Omental fat pad (tissue), 3 donors: ENCODE measurements at regions not wholly inside any gene's neighbourhood (a gene's known extent, or its start where the extent isn't known, plus 50 kb on each side); places are given as distances from the start of the nearest gene placed in this dataset.

Experiments used
- ATAC-seq: fragments of 150-250 bp; one replicate; pipeline ENCODE4 v1.9.1; 2016; ENCODE audit warnings: mild to moderate bottlenecking, moderate library complexity; ENCODE audit not compliant: low FRiP score
- DNase-seq: peaks from one replicate; pipeline ENCODE4 v3.0.0-alpha.2; 2019; ENCODE audit warnings: low spot score
- CTCF ChIP-seq, 3 donors: fragments of 450-650 bp; IDR thresholded peaks; one replicate each; pipeline ENCODE4 v1.5.1; 2016 to 2017; ENCODE audit warnings: antibody characterized with exemption in 3 of 3, mild to moderate bottlenecking in 3 of 3, moderate library complexity in 2 of 3

- ATAC-seq (no peak), DNase-seq (no peak)
- no peak for TF ChIP-seq CTCF (IDR thresholded peaks at IDR 0.05)
These were observed 223.1 kb upstream of the JUN start for GRCh38 chr1:59006932-59007331.

- no peak for TF ChIP-seq CTCF (IDR thresholded peaks at IDR 0.05)
- ATAC-seq, result no peak
- no peak for DNase-seq
These were observed 223.6 kb upstream of the JUN start for GRCh38 chr1:59007429-59007819.

- TF ChIP-seq CTCF (IDR thresholded peaks at IDR 0.05), result no peak
- ATAC-seq (no peak), DNase-seq (no peak)
These were observed 224.2 kb upstream of the JUN start for GRCh38 chr1:59007820-59008598.

GRCh38 chr1:59008599-59009347 lies 224.9 kb upstream of the JUN start:
- ATAC-seq (no peak), DNase-seq (no peak)
- no peak for TF ChIP-seq CTCF (IDR thresholded peaks at IDR 0.05)

GRCh38 chr1:59011663-59012062 lies 227.8 kb upstream of the JUN start:
- no peak for TF ChIP-seq CTCF (IDR thresholded peaks at IDR 0.05)
- no peak for ATAC-seq
- DNase-seq, result no peak

- TF ChIP-seq CTCF (IDR thresholded peaks at IDR 0.05), result no peak
- no peak for DNase-seq
- ATAC-seq, result no peak
These were observed 228.5 kb upstream of the JUN start for GRCh38 chr1:59012378-59012777.
